ENCODE measurements at regions not wholly inside any gene's neighbourhood (a gene's known extent, or its start where the extent isn't known, plus 50 kb on each side); places are given as distances from the start of the nearest gene placed in this dataset.
"Not testable (repeated sequence)": the region's sequence is repeated elsewhere in the genome, so short reads cannot be mapped to it uniquely, and the experiment has no call there.

GRCh38 chr6:86042214-86042613 lies 399.5 kb upstream of the SYNCRIP start:
- Histone ChIP-seq H3K79me2 (ENCODE audit: low read length) (no peaks in the 10 kb centered on the region), H3K36me3 (ENCODE audit: insufficient read depth, low read length) (no peaks in the 10 kb centered on the region)

GRCh38 chr6:86031713-86032112 lies 389.0 kb upstream of the SYNCRIP start:
- Histone ChIP-seq H3K79me2 (ENCODE audit: low read length) (no peaks in the 10 kb centered on the region), H2AFZ (ENCODE audit: low read length) (no peak overlapping the region), H3K27me3 (ENCODE audit: low read length) (no peaks in the 10 kb centered on the region), H3K9ac (ENCODE audit: low read length) (no peak overlapping the region), H3K4me2 (ENCODE audit: low read depth, low read length, poor library complexity, severe bottlenecking) (no peak overlapping the region), H3K9me3 (ENCODE audit: low read length) (no peaks in the 10 kb centered on the region), H3K27ac (ENCODE audit: low read length) (no peak overlapping the region), H3K9me2 (replicated peaks; ENCODE audit: insufficient read depth, low read length) (no peaks in the 10 kb centered on the region), H3K36me3 (ENCODE audit: insufficient read depth, low read length) (no peaks in the 10 kb centered on the region), H3K4me3 (ENCODE audit: low read length) (no peak overlapping the region), H3K4me1 (ENCODE audit: low read length) (no peaks in the 10 kb centered on the region), H4K20me1 (ENCODE audit: insufficient read depth, low read depth, low read length) (no peaks in the 10 kb centered on the region)
- no peak for DNase-seq

More at GRCh38 chr6:86042214-86042613, 399.5 kb upstream of the SYNCRIP start:
- Histone ChIP-seq H3K27ac (ENCODE audit: low read length) (no peak overlapping the region), H3K4me3 (ENCODE audit: low read length) (no peak overlapping the region), H2AFZ (ENCODE audit: low read length) (no peak overlapping the region), H4K20me1 (ENCODE audit: insufficient read depth, low read depth, low read length) (no peaks in the 10 kb centered on the region), H3K9me2 (replicated peaks; ENCODE audit: insufficient read depth, low read length) (no peaks in the 10 kb centered on the region; the same call in 1 of the 2 replicates), H3K27me3 (ENCODE audit: low read length) (no peaks in the 10 kb centered on the region), H3K9me3 (ENCODE audit: low read length) (no peaks in the 10 kb centered on the region; the same call in 1 of the 2 replicates), H3K4me2 (ENCODE audit: low read depth, low read length, poor library complexity, severe bottlenecking) (no peak overlapping the region), H3K4me1 (ENCODE audit: low read length) (no peaks in the 10 kb centered on the region), H3K9ac (ENCODE audit: low read length) (no peak overlapping the region)
- DNase-seq: no peak

GRCh38 chr6:86030875-86031274 lies 388.2 kb upstream of the SYNCRIP start:
- Histone ChIP-seq H3K27ac (ENCODE audit: low read length) (no peak overlapping the region), H3K79me2 (ENCODE audit: low read length) (no peaks in the 10 kb centered on the region), H3K9me2 (replicated peaks; ENCODE audit: insufficient read depth, low read length) (no peaks in the 10 kb centered on the region), H3K9ac (ENCODE audit: low read length) (no peak overlapping the region), H3K4me3 (ENCODE audit: low read length) (no peak overlapping the region), H3K4me1 (ENCODE audit: low read length) (no peaks in the 10 kb centered on the region), H3K27me3 (ENCODE audit: low read length) (no peaks in the 10 kb centered on the region), H3K4me2 (ENCODE audit: low read depth, low read length, poor library complexity, severe bottlenecking) (no peak overlapping the region), H3K36me3 (ENCODE audit: insufficient read depth, low read length) (no peaks in the 10 kb centered on the region), H4K20me1 (ENCODE audit: insufficient read depth, low read depth, low read length) (no peaks in the 10 kb centered on the region), H3K9me3 (ENCODE audit: low read length) (no peaks in the 10 kb centered on the region), H2AFZ (ENCODE audit: low read length) (no peak overlapping the region)
- no peak for DNase-seq

DNA sequence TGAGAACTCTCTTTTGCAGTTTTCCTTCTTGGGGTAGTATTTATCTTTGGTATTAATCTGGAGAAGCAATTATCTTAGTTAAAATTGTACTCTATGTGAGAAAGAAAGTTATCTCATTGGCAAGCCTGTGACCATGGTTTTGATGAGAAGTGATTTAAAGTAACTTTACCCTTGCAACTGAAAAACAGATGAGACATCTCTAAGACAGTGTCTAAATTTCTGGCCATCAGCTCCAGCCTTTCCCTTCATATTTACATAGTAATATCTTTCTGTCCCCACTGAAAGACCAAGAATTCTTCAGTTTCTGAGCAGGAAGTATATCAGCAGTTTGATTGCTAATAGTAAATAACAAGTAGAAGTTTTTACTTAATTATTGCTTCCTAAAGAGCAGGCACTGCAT lies 386.1 kb upstream of the SYNCRIP start:
- Histone ChIP-seq H3K9ac (ENCODE audit: low read length) (no peak overlapping the region), H3K79me2 (ENCODE audit: low read length) (no peaks in the 10 kb centered on the region), H3K27ac (ENCODE audit: low read length) (no peak overlapping the region)

DNA sequence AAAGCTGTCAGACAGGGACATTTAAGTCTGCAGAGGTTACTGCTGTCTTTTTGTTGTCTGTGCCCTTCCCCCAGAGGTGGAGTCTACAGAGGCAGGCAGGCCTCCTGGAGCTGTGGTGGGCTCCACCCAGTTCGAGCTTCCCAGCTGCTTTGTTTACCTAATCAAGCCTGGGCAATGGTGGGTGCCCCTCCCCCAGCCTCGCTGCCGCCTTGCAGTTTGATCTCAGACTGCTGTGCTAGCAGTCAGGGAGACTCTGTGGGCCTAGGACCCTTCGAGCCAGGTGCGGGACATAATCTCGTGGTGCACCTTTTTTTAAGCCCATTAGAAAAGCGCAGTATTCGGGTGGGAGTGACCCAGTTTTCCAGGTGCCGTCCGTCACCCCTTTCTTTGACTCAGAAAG lies 384.2 kb upstream of the SYNCRIP start:
- not testable (repeated sequence) for H3K4me2 ChIP-seq (ENCODE audit: low read depth, low read length, poor library complexity, severe bottlenecking); H3K4me3 ChIP-seq (ENCODE audit: low read length); DNase-seq; H3K27me3 ChIP-seq (ENCODE audit: low read length); H2AFZ ChIP-seq (ENCODE audit: low read length); H4K20me1 ChIP-seq (ENCODE audit: insufficient read depth, low read depth, low read length); H3K9me2 ChIP-seq (replicated peaks; ENCODE audit: insufficient read depth, low read length); H3K79me2 ChIP-seq (ENCODE audit: low read length); H3K4me1 ChIP-seq (ENCODE audit: low read length); H3K27ac ChIP-seq (ENCODE audit: low read length); H3K9ac ChIP-seq (ENCODE audit: low read length); H3K9me3 ChIP-seq (ENCODE audit: low read length); H3K36me3 ChIP-seq (ENCODE audit: insufficient read depth, low read length)

More for the DNA sequence above, 386.1 kb upstream of the SYNCRIP start:
- Histone ChIP-seq H4K20me1 (ENCODE audit: insufficient read depth, low read depth, low read length) (no peaks in the 10 kb centered on the region), H3K4me1 (ENCODE audit: low read length) (no peaks in the 10 kb centered on the region), H3K27me3 (ENCODE audit: low read length) (no peaks in the 10 kb centered on the region), H3K9me2 (replicated peaks; ENCODE audit: insufficient read depth, low read length) (no peaks in the 10 kb centered on the region), H2AFZ (ENCODE audit: low read length) (no peak overlapping the region), H3K36me3 (ENCODE audit: insufficient read depth, low read length) (no peaks in the 10 kb centered on the region), H3K9me3 (ENCODE audit: low read length) (no peaks in the 10 kb centered on the region), H3K4me2 (ENCODE audit: low read depth, low read length, poor library complexity, severe bottlenecking) (no peak overlapping the region), H3K4me3 (ENCODE audit: low read length) (no peak overlapping the region)
- DNase-seq: no peak

- Histone ChIP-seq H2AFZ (ENCODE audit: low read length) (no peak overlapping the region), H3K9ac (ENCODE audit: low read length) (no peak overlapping the region), H3K27ac (ENCODE audit: low read length) (no peak overlapping the region), H3K36me3 (ENCODE audit: insufficient read depth, low read length) (no peaks in the 10 kb centered on the region), H3K9me3 (ENCODE audit: low read length) (no peaks in the 10 kb centered on the region), H4K20me1 (ENCODE audit: insufficient read depth, low read depth, low read length) (no peaks in the 10 kb centered on the region), H3K4me1 (ENCODE audit: low read length) (no peaks in the 10 kb centered on the region), H3K4me2 (ENCODE audit: low read depth, low read length, poor library complexity, severe bottlenecking) (no peak overlapping the region), H3K79me2 (ENCODE audit: low read length) (no peaks in the 10 kb centered on the region), H3K9me2 (replicated peaks; ENCODE audit: insufficient read depth, low read length) (no peaks in the 10 kb centered on the region), H3K27me3 (ENCODE audit: low read length) (0 out of 2 replicates have a peak, but pooled peaks cover 3% of the 10 kb centered on the region), H3K4me3 (ENCODE audit: low read length) (no peak overlapping the region)
- DNase-seq: no peak
These were observed 374.6 kb upstream of the SYNCRIP start for GRCh38 chr6:86017236-86017635.

DNA sequence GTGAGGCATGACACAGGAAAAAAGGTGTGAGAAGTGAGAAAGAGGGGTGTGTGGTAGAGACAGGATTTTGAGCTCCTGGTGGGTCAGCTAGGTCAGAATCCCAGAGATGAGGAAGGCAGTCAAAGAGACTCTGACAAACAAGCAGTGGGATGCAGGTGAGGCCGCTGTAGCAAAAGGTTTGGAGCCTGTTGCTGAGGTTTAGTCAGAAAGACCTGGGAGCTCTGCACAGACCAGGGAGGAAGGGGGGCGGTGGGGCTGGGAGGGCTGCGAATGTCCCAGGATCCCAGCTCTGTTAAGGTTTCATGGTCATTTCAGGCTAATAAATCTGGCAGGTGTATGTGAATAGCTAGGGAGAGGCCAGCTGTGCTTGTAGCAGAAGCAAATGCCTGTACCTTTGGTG lies 373.9 kb upstream of the SYNCRIP start:
- Histone ChIP-seq H3K9me2 (replicated peaks; ENCODE audit: insufficient read depth, low read length) (no peaks in the 10 kb centered on the region), H3K4me3 (ENCODE audit: low read length) (no peak overlapping the region), H3K9ac (ENCODE audit: low read length) (no peak overlapping the region), H3K27me3 (ENCODE audit: low read length) (0 out of 2 replicates have a peak, but pooled peaks cover 3% of the 10 kb centered on the region), H3K9me3 (ENCODE audit: low read length) (no peaks in the 10 kb centered on the region), H3K27ac (ENCODE audit: low read length) (no peak overlapping the region), H3K4me1 (ENCODE audit: low read length) (no peaks in the 10 kb centered on the region), H3K4me2 (ENCODE audit: low read depth, low read length, poor library complexity, severe bottlenecking) (no peak overlapping the region), H3K36me3 (ENCODE audit: insufficient read depth, low read length) (no peaks in the 10 kb centered on the region), H3K79me2 (ENCODE audit: low read length) (no peaks in the 10 kb centered on the region), H2AFZ (ENCODE audit: low read length) (no peak overlapping the region), H4K20me1 (ENCODE audit: insufficient read depth, low read depth, low read length) (no peaks in the 10 kb centered on the region)
- no peak for DNase-seq

GRCh38 chr6:86016077-86016476 lies 373.4 kb upstream of the SYNCRIP start:
- no peaks in the 10 kb centered on the region for H3K9me3 ChIP-seq (ENCODE audit: low read length)
- H2AFZ ChIP-seq (ENCODE audit: low read length): no peak overlapping the region
- H4K20me1 ChIP-seq (ENCODE audit: insufficient read depth, low read depth, low read length): no peaks in the 10 kb centered on the region
- no peak overlapping the region for H3K27ac ChIP-seq (ENCODE audit: low read length)
- no peaks in the 10 kb centered on the region for H3K9me2 ChIP-seq (replicated peaks; ENCODE audit: insufficient read depth, low read length)
- H3K4me3 ChIP-seq (ENCODE audit: low read length): no peak overlapping the region
- H3K9ac ChIP-seq (ENCODE audit: low read length): no peak overlapping the region
- H3K4me2 ChIP-seq (ENCODE audit: low read depth, low read length, poor library complexity, severe bottlenecking): no peak overlapping the region
- no peaks in the 10 kb centered on the region for H3K36me3 ChIP-seq (ENCODE audit: insufficient read depth, low read length)
- DNase-seq: no peak
- H3K27me3 ChIP-seq (ENCODE audit: low read length): 0 out of 2 replicates have a peak, but pooled peaks cover 3% of the 10 kb centered on the region
- no peaks in the 10 kb centered on the region for H3K79me2 ChIP-seq (ENCODE audit: low read length)
- no peaks in the 10 kb centered on the region for H3K4me1 ChIP-seq (ENCODE audit: low read length)

- H3K9ac ChIP-seq (ENCODE audit: low read length); H3K27ac ChIP-seq (ENCODE audit: low read length); H3K4me3 ChIP-seq (ENCODE audit: low read length); H3K4me1 ChIP-seq (ENCODE audit: low read length); DNase-seq; H2AFZ ChIP-seq (ENCODE audit: low read length); H3K36me3 ChIP-seq (ENCODE audit: insufficient read depth, low read length); H3K79me2 ChIP-seq (ENCODE audit: low read length); H4K20me1 ChIP-seq (ENCODE audit: insufficient read depth, low read depth, low read length); H3K9me2 ChIP-seq (replicated peaks; ENCODE audit: insufficient read depth, low read length); H3K27me3 ChIP-seq (ENCODE audit: low read length); H3K4me2 ChIP-seq (ENCODE audit: low read depth, low read length, poor library complexity, severe bottlenecking); H3K9me3 ChIP-seq (ENCODE audit: low read length): not testable (repeated sequence)
These were observed 370.3 kb upstream of the SYNCRIP start for GRCh38 chr6:86012991-86013390.
